Sigmoid colon (tissue), 4 donors: ENCODE measurements at regions not wholly inside any gene's neighbourhood (a gene's known extent, or its start where the extent isn't known, plus 50 kb on each side); places are given as distances from the start of the nearest gene placed in this dataset.

ENCODE experiments used
- CTCF ChIP-seq, 4 experiments: fragments of 450-650 bp in 3 of 4; fragments of 200-600 bp in 1 of 4; IDR thresholded peaks; one replicate each; pipeline ENCODE4 v1.5.1; 2016 to 2019; ENCODE audit warnings: antibody characterized with exemption in 4 of 4, mild to moderate bottlenecking in 3 of 4, moderate library complexity in 2 of 4
- EP300 ChIP-seq, 4 donors: sonication (generic); formaldehyde crosslinking; IDR thresholded peaks; one replicate each; pipeline ENCODE4 v1.6.1; 2017; ENCODE audit warnings: antibody characterized with exemption in 4 of 4

- TF ChIP-seq CTCF (IDR thresholded peaks at IDR 0.05) (no peak), EP300 (IDR thresholded peaks at IDR 0.05) (no peak)
These were observed 302.5 kb downstream of the NUAK1 start for GRCh38 chr12:105836242-105836622.
